HEK293 (cell line): ENCODE measurements at regions not wholly inside any gene's neighbourhood (a gene's known extent, or its start where the extent isn't known, plus 50 kb on each side); places are given as distances from the start of the nearest gene placed in this dataset.

Source experiments
- CTCF ChIP-seq: fragments of 450-650 bp; formaldehyde crosslinking; IDR thresholded peaks from 2 replicates; pipeline ENCODE4 v1.5.1; 2016; ENCODE audit warnings: missing biosample characterization, missing genetic modification characterization
- PATZ1 ChIP-seq: fragments of 450-650 bp; formaldehyde crosslinking; IDR thresholded peaks from 2 replicates; pipeline ENCODE4 v1.5.1; 2016; ENCODE audit warnings: missing biosample characterization, missing genetic modification characterization
- ZBTB10 ChIP-seq: fragments of 450-650 bp; formaldehyde crosslinking; IDR thresholded peaks from 2 replicates; pipeline ENCODE4 v1.5.1; 2016; ENCODE audit warnings: missing biosample characterization, missing genetic modification characterization
- ZBTB8A ChIP-seq: fragments of 450-650 bp; formaldehyde crosslinking; IDR thresholded peaks from 2 replicates; pipeline ENCODE4 v1.5.1; 2016; ENCODE audit warnings: missing biosample characterization, missing genetic modification characterization
- ZNF433 ChIP-seq: fragments of 450-650 bp; formaldehyde crosslinking; IDR thresholded peaks from 2 replicates; pipeline ENCODE4 v1.5.1; 2016; ENCODE audit warnings: missing biosample characterization, missing genetic modification characterization, low read depth
- ZNF488 ChIP-seq: fragments of 450-650 bp; formaldehyde crosslinking; IDR thresholded peaks from 2 replicates; pipeline ENCODE4 v1.5.1; 2016; ENCODE audit warnings: missing biosample characterization, missing genetic modification characterization
- ZNF548 ChIP-seq: fragments of 450-650 bp; formaldehyde crosslinking; IDR thresholded peaks from 2 replicates; pipeline ENCODE4 v1.5.1; 2016; ENCODE audit warnings: missing biosample characterization, missing genetic modification characterization
- ZNF585B ChIP-seq: fragments of 450-650 bp; formaldehyde crosslinking; IDR thresholded peaks from 2 replicates; pipeline ENCODE4 v1.5.1; 2016; ENCODE audit warnings: missing biosample characterization, missing genetic modification characterization
- ZNF785 ChIP-seq: fragments of 450-650 bp; formaldehyde crosslinking; IDR thresholded peaks from 2 replicates; pipeline ENCODE4 v1.5.1; 2016; ENCODE audit warnings: missing biosample characterization, missing genetic modification characterization
- ZSCAN5A ChIP-seq: fragments of 450-650 bp; formaldehyde crosslinking; IDR thresholded peaks from 2 replicates; pipeline ENCODE4 v1.5.1; 2016; ENCODE audit warnings: missing biosample characterization, missing genetic modification characterization

GRCh38 chr10:121356183-121356582, 242.1 kb downstream of the FGFR2 start:
- no peak for TF ChIP-seq ZSCAN5A (tag by site-specific recombination)
- no peak for TF ChIP-seq ZNF785 (tag by site-specific recombination)
- no peak for TF ChIP-seq CTCF
- no peak for TF ChIP-seq ZBTB10 (tag by site-specific recombination)
- TF ChIP-seq ZNF548 (tag by site-specific recombination), result no peak
- TF ChIP-seq ZNF488 (tag by site-specific recombination), result no peak
- TF ChIP-seq ZNF433 (tag by site-specific recombination), result no peak
- TF ChIP-seq ZBTB8A (tag by site-specific recombination), result no peak
- no peak for TF ChIP-seq PATZ1 (tag by site-specific recombination)
- no peak for TF ChIP-seq ZNF585B (tag by site-specific recombination)
